ENCODE measurements at regions not wholly inside any gene's neighbourhood (a gene's known extent, or its start where the extent isn't known, plus 50 kb on each side); places are given as distances from the start of the nearest gene placed in this dataset.

DNA sequence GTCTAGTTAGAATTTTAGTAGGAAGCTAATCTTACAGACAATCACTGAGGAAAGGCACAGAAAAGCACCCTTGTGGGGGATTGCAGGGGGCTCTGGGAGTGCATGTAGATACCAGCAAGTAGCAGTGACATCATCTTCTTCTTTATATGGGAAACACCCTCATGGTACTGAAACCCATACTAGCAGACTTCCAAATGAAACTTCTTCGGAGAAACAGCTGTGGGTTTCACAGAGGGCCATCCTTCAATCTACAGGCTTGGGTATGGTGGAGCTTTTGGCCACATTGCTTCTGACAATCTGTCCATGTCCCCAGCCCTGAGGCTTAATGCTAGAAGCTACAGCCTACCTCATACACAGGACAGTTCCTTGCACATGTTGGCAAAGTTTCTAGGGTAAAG lies 165.2 kb upstream of the NFIB start:
- ATAC-seq (ENCODE audit: insufficient read depth, low FRiP score): no peak
- Histone ChIP-seq H3K9me3 (ENCODE audit: control insufficient read depth in 4 of 4, insufficient read depth in 3 of 4, low read length in 3 of 4) (no peaks in the 10 kb centered on the region), H3K4me3 (no peak overlapping the region), H3K27ac (ENCODE audit: low read depth in 1 of 2, low read length in 1 of 2) (no peak overlapping the region), H3K4me1 (ENCODE audit: control insufficient read depth in 5 of 5, insufficient read depth in 5 of 5, low read length in 5 of 5) (no peaks in the 10 kb centered on the region), H3K36me3 (ENCODE audit: control insufficient read depth in 4 of 4, insufficient read depth in 4 of 4, low read length in 4 of 4) (no peaks in the 10 kb centered on the region), H3K27me3 (ENCODE audit: control insufficient read depth in 3 of 3, insufficient read depth in 3 of 3, low read length in 2 of 3) (no peaks in the 10 kb centered on the region), H3K9ac (ENCODE audit: insufficient read depth in 1 of 2, low read length in 2 of 2) (no peak overlapping the region)
- WGBS, 2 donors: 78 to 84% methylated on average over 1 of the region's 1 CpG
- DNase-seq: no peak
- no peak for TF ChIP-seq CTCF (IDR thresholded peaks at IDR 0.05; ENCODE audit: control extremely low read depth, extremely low read depth)

DNA sequence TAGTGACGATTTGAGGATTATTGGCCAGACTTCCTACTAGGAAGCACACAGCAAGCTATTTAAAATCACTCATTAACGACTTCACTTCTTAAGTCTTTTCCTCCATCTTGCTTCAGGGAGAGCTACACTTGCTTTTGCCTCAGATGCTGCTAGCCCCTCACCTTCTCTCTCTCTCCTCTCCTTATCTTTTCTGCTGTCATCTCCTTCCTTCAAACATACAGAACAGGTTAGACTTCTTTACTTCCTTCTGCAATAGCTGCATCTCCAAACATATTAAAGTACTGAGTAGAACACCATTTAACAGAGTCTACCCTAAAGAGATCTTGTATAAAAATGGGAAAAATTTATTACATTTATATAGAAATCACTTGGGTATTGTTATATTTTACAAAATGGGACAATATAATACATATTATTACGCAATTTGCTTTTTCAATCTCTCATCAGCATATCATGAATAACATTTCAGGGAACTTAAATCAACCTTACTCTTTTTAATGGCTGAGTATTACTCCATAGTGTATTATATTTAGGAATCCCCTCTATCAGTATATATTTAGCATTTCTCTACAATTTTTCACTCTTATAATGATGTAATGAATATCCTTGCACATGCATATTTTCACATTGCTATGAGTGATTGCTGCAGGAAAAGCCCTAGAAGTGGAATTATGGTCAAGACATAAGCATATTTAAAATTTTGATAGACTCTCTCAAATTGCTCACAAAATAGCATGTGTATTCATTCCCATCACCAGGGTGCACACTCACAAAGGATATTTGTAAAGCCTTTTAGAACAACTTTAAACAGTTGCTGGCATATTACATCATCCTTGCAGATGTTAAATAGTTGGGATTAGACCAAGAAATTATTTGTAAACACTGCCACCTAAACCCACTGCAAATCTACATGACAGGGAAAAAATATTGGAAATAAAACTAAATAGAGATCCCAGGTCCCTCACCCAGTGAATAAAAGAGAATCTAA lies 164.5 kb upstream of the NFIB start:
- H3K9ac ChIP-seq (ENCODE audit: insufficient read depth in 1 of 2, low read length in 2 of 2): no peak overlapping the region
- WGBS, 2 donors: 75 to 79% methylated on average over 3 of the region's 3 CpGs
- peak in 2 of 3 donors; percentile 34 to 39 for DNase-seq
- no peak overlapping the region for H3K4me3 ChIP-seq
- H3K4me1 ChIP-seq (ENCODE audit: control insufficient read depth in 5 of 5, insufficient read depth in 5 of 5, low read length in 5 of 5): no peaks in the 10 kb centered on the region
- no peak overlapping the region for H3K27ac ChIP-seq (ENCODE audit: low read depth in 1 of 2, low read length in 1 of 2)
- no peaks in the 10 kb centered on the region for H3K9me3 ChIP-seq (ENCODE audit: control insufficient read depth in 4 of 4, insufficient read depth in 3 of 4, low read length in 3 of 4)
- ATAC-seq (ENCODE audit: insufficient read depth, low FRiP score): no peak
- H3K36me3 ChIP-seq (ENCODE audit: control insufficient read depth in 4 of 4, insufficient read depth in 4 of 4, low read length in 4 of 4): no peaks in the 10 kb centered on the region
- TF ChIP-seq CTCF (IDR thresholded peaks at IDR 0.05; ENCODE audit: control extremely low read depth, extremely low read depth): no peak
- H3K27me3 ChIP-seq (ENCODE audit: control insufficient read depth in 3 of 3, insufficient read depth in 3 of 3, low read length in 2 of 3): no peaks in the 10 kb centered on the region

- no peaks in the 10 kb centered on the region for H3K36me3 ChIP-seq (ENCODE audit: control insufficient read depth in 4 of 4, insufficient read depth in 4 of 4, low read length in 4 of 4)
- H3K4me3 ChIP-seq: no peak overlapping the region
- no peak overlapping the region for H3K9ac ChIP-seq (ENCODE audit: insufficient read depth in 1 of 2, low read length in 2 of 2)
- ATAC-seq (ENCODE audit: insufficient read depth, low FRiP score) (no peak), DNase-seq (no peak)
- no peaks in the 10 kb centered on the region for H3K9me3 ChIP-seq (ENCODE audit: control insufficient read depth in 4 of 4, insufficient read depth in 3 of 4, low read length in 3 of 4)
- 77 to 84% methylated on average over 4 of the region's 4 CpGs for WGBS, 2 donors
- TF ChIP-seq CTCF (IDR thresholded peaks at IDR 0.05; ENCODE audit: control extremely low read depth, extremely low read depth): no peak
- H3K4me1 ChIP-seq (ENCODE audit: control insufficient read depth in 5 of 5, insufficient read depth in 5 of 5, low read length in 5 of 5): peaks cover 0 to 4% (median 0%) of the 10 kb centered on the region in 5 donors
- no peak overlapping the region for H3K27ac ChIP-seq (ENCODE audit: low read depth in 1 of 2, low read length in 1 of 2)
- no peaks in the 10 kb centered on the region for H3K27me3 ChIP-seq (ENCODE audit: control insufficient read depth in 3 of 3, insufficient read depth in 3 of 3, low read length in 2 of 3)
These were observed 157.1 kb upstream of the NFIB start for GRCh38 chr9:14471041-14471440.

Data from lung (tissue), 11 donors.